HG02943 (cell line): ENCODE measurements at regions not wholly inside any gene's neighbourhood (a gene's known extent, or its start where the extent isn't known, plus 50 kb on each side); places are given as distances from the start of the nearest gene placed in this dataset.

Experiments
- ATAC-seq: cut with Tn5 transposase; IDR thresholded peaks from one replicate; pipeline ENCODE4 v1.9.1; 2021; ENCODE audit warnings: mild to moderate bottlenecking, low read depth, moderate library complexity; ENCODE audit not compliant: unreplicated experiment

GRCh38 chr9:71218774-71219173 is 97.4 kb upstream of the TRPM3 start:
- no peak for ATAC-seq

GRCh38 chr9:71213633-71214032 is 92.2 kb upstream of the TRPM3 start:
- ATAC-seq = no peak

DNA sequence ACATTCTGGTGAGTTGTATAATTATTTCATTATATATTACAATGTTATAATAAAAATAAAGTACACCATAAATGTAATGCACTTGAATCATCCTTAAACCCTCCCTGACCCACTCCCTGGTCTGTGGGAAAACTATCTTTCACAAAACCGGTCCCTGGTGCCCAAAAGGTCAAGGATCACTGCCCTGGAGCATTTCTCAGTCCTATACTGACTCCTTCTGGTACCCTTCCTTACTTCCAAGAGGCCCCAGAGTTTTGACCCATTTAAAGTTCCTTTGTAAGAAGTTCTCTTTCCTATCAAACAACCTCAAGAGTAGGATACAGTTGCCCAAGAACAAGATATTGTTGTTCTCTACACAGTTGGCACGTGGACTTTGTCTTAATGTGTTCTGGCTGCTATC is 88.9 kb upstream of the TRPM3 start:
- ATAC-seq = no peak

DNA sequence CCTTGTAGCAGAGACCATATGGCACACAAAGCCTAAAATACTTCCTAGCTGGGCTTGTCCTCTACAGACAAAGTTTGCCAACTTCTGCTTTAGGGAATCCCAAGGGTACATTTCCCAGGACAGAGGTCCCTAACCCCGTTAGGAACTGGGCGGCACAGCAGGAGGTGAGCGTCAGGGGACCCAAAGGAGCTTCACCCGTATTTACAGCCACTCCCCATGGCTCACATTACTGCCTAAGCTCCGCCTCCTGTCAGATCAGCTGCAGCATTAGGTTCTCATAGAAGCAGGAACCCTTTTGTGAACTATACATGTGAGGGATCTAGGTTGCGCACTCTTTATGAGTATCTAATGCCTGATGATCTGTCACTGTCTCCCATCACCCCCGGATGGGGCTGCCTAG is 88.5 kb upstream of the TRPM3 start:
- ATAC-seq = no peak

- no peak for ATAC-seq
Measured at GRCh38 chr9:71202931-71203330, 81.5 kb upstream of the TRPM3 start.

DNA sequence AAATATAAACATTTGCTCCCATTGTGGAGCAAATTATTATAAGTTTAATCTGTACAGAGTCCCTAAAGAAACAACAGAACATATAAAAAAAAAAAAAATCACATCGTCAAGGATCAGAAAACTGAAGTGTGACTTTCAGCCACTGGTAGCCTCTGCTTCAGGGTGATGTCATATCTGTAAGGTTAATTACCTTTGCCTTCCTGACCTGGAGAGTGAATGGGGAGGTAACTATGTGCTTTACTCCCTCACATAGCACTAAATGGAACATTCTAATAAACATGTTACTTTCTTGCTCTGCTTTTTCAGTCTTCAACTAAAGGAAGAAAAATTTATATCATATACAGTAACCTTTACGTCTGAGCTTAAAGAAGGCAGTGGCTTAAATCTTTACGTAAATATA is 70.3 kb upstream of the TRPM3 start:
- no peak for ATAC-seq

DNA sequence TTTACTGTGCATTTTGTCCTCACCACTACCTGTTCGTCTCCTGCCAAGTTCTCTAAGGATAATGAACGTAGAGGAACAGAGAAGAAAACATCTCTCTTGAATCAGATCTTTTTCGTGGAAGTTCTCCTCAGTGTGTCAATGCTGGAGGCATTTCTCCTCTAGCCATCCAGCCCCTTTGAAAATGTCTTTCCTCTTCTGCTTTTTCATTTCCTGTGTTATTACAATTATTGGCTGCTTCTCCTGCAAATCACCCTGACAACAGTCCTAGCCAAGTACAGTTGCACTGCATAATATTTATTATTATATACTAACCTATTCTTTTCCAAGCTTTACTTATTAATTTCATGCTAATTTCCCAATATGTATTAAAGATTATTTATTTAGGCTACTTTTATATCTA is 61.8 kb upstream of the TRPM3 start:
- ATAC-seq = no peak

DNA sequence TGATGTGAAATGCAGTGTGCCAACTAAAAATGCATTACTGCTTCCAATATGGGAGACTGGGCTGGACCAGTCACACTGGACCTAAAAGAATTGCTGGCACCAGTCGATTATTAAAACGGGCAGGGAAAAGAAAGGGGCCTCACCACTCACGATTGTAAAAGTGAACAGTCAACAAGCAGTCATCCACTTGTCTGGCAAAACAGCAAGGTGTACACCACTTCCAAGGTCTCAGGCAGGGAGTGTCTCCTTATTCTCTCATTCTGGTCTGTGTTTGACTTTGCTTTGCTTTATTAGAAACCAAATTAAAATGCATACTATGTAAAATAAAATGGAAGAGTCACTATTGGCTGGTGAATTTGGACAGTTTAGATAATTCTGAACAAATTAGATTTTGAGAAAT is 57.8 kb upstream of the TRPM3 start:
- no peak for ATAC-seq

GRCh38 chr9:71177901-71178300 is 56.5 kb upstream of the TRPM3 start:
- no peak for ATAC-seq

DNA sequence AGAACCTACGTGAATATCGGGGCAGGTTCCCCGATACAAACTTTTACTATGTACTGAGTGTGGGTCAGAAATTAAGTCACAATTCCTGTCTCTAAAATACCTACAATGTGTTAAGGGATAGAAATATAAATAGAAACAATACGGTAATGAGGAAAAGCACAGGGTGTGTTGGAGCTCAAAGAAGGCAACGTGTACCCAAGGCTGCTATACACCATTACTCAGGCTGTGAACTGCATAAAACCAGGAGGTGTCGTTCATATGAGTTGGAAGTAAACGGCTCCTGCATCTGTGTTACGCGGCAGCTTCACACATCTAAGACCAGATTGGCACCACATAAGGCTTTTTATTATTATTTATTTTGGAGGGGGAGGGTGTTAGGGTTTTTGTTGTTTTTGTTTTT is 50.1 kb upstream of the TRPM3 start:
- no peak for ATAC-seq
